ENCODE measurements at regions not wholly inside any gene's neighbourhood (a gene's known extent, or its start where the extent isn't known, plus 50 kb on each side); places are given as distances from the start of the nearest gene placed in this dataset.

DNA sequence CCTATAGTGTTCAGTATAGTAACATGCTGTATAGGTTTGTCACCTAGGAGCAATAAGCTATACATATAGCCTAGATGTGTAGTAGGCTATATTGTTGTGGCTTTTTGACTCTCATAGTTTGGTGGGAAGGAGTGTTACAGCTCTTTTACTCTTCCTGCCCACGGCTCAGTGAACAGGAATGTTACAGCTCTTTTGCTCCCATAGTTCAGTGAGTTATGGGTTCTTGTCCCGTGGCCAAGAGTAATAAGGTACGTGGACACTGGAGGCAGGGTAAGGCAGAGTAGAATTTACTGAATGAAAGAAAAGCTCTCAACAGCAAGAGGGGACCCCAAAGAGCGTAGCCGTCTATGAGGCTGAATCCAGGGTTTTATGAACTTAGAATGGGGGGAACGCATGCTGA is 734.3 kb downstream of the ADGRL2 start:
- no peak for DNase-seq (ENCODE audit: low spot score)
- intact Hi-C loops (cut with micrococcal nuclease; ENCODE audit: unreplicated experiment) = no loop called here
- BruUV-seq (replicated peaks) = no TSS peak
- H3K36me3 ChIP-seq (ENCODE audit: insufficient read depth, low read length, poor library complexity, severe bottlenecking) = no peaks in the 10 kb centered on the region
- TF ChIP-seq, protein P1, sequence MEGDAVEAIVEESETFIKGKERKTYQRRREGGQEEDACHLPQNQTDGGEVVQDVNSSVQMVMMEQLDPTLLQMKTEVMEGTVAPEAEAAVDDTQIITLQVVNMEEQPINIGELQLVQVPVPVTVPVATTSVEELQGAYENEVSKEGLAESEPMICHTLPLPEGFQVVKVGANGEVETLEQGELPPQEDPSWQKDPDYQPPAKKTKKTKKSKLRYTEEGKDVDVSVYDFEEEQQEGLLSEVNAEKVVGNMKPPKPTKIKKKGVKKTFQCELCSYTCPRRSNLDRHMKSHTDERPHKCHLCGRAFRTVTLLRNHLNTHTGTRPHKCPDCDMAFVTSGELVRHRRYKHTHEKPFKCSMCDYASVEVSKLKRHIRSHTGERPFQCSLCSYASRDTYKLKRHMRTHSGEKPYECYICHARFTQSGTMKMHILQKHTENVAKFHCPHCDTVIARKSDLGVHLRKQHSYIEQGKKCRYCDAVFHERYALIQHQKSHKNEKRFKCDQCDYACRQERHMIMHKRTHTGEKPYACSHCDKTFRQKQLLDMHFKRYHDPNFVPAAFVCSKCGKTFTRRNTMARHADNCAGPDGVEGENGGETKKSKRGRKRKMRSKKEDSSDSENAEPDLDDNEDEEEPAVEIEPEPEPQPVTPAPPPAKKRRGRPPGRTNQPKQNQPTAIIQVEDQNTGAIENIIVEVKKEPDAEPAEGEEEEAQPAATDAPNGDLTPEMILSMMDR (conservative IDR thresholded peaks at IDR 0.05; ENCODE audit: low read depth, low read length) = no peak
- TF ChIP-seq EZH2 (IDR thresholded peaks at IDR 0.05; ENCODE audit: borderline replicate concordance, low read depth, low read length, poor library complexity, severe bottlenecking) = no peak
- H3K4me3 ChIP-seq (ENCODE audit: low read depth, low read length, poor library complexity, severe bottlenecking) = no peak overlapping the region
- ChIA-PET POLR2A (ENCODE audit: low non-redundant PET) (no interaction called here), CTCF (no interaction called here)
- no peaks in the 10 kb centered on the region for H3K27me3 ChIP-seq (replicated peaks; ENCODE audit: insufficient read depth, low read depth, low read length, poor library complexity)
- H3K27ac ChIP-seq (ENCODE audit: low read depth, low read length, poor library complexity, severe bottlenecking) = no peak overlapping the region
- no peaks in the 10 kb centered on the region for H3K4me1 ChIP-seq (ENCODE audit: insufficient read depth, low read length, poor library complexity, severe bottlenecking)
- H3K9me3 ChIP-seq (ENCODE audit: low read depth, low read length, poor library complexity, severe bottlenecking) = peaks cover 5% of the 10 kb centered on the region

DNA sequence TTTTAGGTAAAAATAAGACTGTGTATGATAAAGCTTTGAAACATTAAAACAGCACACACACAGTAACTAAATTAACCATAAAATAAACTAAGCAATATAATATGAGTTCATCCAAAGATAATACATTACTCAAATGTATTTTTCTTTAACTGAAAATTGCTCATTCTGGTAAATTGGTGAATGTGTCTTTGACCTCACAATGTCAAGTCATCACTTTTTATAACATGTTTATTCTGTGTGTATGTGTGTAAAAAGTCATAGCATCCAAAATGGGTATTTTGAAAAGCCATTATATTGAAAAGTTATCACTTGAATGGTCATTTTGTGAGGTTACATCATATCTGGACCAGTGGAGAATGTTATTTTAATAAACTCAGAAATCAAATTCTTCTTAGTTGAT is 724.6 kb downstream of the ADGRL2 start:
- ChIA-PET CTCF (no interaction called here), POLR2A (ENCODE audit: low non-redundant PET) (no interaction called here)
- TF ChIP-seq, protein P1 (conservative IDR thresholded peaks at IDR 0.05; ENCODE audit: low read depth, low read length) = no peak
- TF ChIP-seq EZH2 (IDR thresholded peaks at IDR 0.05; ENCODE audit: borderline replicate concordance, low read depth, low read length, poor library complexity, severe bottlenecking) = no peak
- intact Hi-C loops (cut with micrococcal nuclease; ENCODE audit: unreplicated experiment) = no loop called here
- Histone ChIP-seq H3K9me3 (ENCODE audit: low read depth, low read length, poor library complexity, severe bottlenecking) (peaks cover 1% of the 10 kb centered on the region), H3K27me3 (replicated peaks; ENCODE audit: insufficient read depth, low read depth, low read length, poor library complexity) (no peaks in the 10 kb centered on the region), H3K27ac (ENCODE audit: low read depth, low read length, poor library complexity, severe bottlenecking) (no peak overlapping the region), H3K36me3 (ENCODE audit: insufficient read depth, low read length, poor library complexity, severe bottlenecking) (no peaks in the 10 kb centered on the region), H3K4me3 (ENCODE audit: low read depth, low read length, poor library complexity, severe bottlenecking) (no peak overlapping the region), H3K4me1 (ENCODE audit: insufficient read depth, low read length, poor library complexity, severe bottlenecking) (no peaks in the 10 kb centered on the region)
- no TSS peak for BruUV-seq (replicated peaks)
- DNase-seq (ENCODE audit: low spot score) = no peak

DNA sequence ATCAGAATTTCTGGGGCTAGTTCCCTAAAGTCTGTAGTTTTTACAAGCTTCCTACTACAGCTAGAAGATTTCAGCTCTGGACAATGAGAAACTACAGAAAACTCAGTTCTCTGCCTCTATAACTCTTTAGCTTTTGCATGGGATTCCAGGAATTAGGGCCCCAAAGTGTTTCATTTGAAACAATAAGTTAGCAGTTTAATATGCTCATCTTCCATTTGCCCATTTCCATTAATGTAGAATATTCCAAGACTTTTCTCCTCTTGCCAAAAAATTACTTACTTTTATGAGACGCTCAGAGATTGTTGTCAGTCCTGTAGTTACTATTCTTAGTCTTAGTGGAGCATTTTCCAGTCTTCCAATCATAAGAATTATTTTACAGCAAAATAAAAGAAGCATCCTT is 719.9 kb downstream of the ADGRL2 start:
- BruUV-seq (replicated peaks) = no TSS peak
- TF ChIP-seq EZH2 (IDR thresholded peaks at IDR 0.05; ENCODE audit: borderline replicate concordance, low read depth, low read length, poor library complexity, severe bottlenecking) = no peak
- TF ChIP-seq, protein P1 (conservative IDR thresholded peaks at IDR 0.05; ENCODE audit: low read depth, low read length) = no peak

More for the DNA sequence above, 719.9 kb downstream of the ADGRL2 start:
- Histone ChIP-seq H3K27me3 (replicated peaks; ENCODE audit: insufficient read depth, low read depth, low read length, poor library complexity) (no peaks in the 10 kb centered on the region), H3K27ac (ENCODE audit: low read depth, low read length, poor library complexity, severe bottlenecking) (no peak overlapping the region), H3K4me3 (ENCODE audit: low read depth, low read length, poor library complexity, severe bottlenecking) (no peak overlapping the region), H3K4me1 (ENCODE audit: insufficient read depth, low read length, poor library complexity, severe bottlenecking) (no peaks in the 10 kb centered on the region), H3K36me3 (ENCODE audit: insufficient read depth, low read length, poor library complexity, severe bottlenecking) (no peaks in the 10 kb centered on the region), H3K9me3 (ENCODE audit: low read depth, low read length, poor library complexity, severe bottlenecking) (no peaks in the 10 kb centered on the region)
- no peak for DNase-seq (ENCODE audit: low spot score)
- intact Hi-C loops (cut with micrococcal nuclease; ENCODE audit: unreplicated experiment) = no loop called here
- ChIA-PET POLR2A (ENCODE audit: low non-redundant PET) (no interaction called here), CTCF (no interaction called here)

Measured in A673 (cell line).